ENCODE measurements at regions not wholly inside any gene's neighbourhood (a gene's known extent, or its start where the extent isn't known, plus 50 kb on each side); places are given as distances from the start of the nearest gene placed in this dataset.
"Not testable (repeated sequence)": the region's sequence is repeated elsewhere in the genome, so short reads cannot be mapped to it uniquely, and the experiment has no call there.

- H3K27ac ChIP-seq (ENCODE audit: low read length): no peak overlapping the region
- H3K9ac ChIP-seq (ENCODE audit: low read length in 2 of 2): no peak overlapping the region
- no peak overlapping the region for H3K4me3 ChIP-seq (ENCODE audit: low read length in 2 of 2)
- H3K9me3 ChIP-seq (ENCODE audit: control insufficient read depth in 2 of 2, low read length in 2 of 2): peaks cover 0 to 4% of the 10 kb centered on the region in 2 donors
- no peaks in the 10 kb centered on the region for H3K36me3 ChIP-seq (ENCODE audit: control insufficient read depth in 2 of 2, insufficient read depth in 2 of 2, low read length in 2 of 2)
- no peaks in the 10 kb centered on the region for H3K4me1 ChIP-seq (ENCODE audit: control insufficient read depth, insufficient read depth, low read length)
- H3K27me3 ChIP-seq (ENCODE audit: control insufficient read depth in 1 of 2, insufficient read depth in 2 of 2, low read length in 2 of 2): no peaks in the 10 kb centered on the region
Measured at GRCh38 chr7:19958309-19958896, 185.0 kb upstream of the TMEM196 start.

GRCh38 chr7:19957664-19958063 lies 184.2 kb upstream of the TMEM196 start:
- Histone ChIP-seq H3K9me3 (ENCODE audit: control insufficient read depth in 2 of 2, low read length in 2 of 2) (peaks cover 0 to 4% of the 10 kb centered on the region in 2 donors), H3K4me3 (ENCODE audit: low read length in 2 of 2) (no peak overlapping the region), H3K27me3 (ENCODE audit: control insufficient read depth in 1 of 2, insufficient read depth in 2 of 2, low read length in 2 of 2) (no peaks in the 10 kb centered on the region), H3K9ac (ENCODE audit: low read length in 2 of 2) (no peak overlapping the region), H3K4me1 (ENCODE audit: control insufficient read depth, insufficient read depth, low read length) (no peaks in the 10 kb centered on the region), H3K36me3 (ENCODE audit: control insufficient read depth in 2 of 2, insufficient read depth in 2 of 2, low read length in 2 of 2) (no peaks in the 10 kb centered on the region), H3K27ac (ENCODE audit: low read length) (no peak overlapping the region)

GRCh38 chr7:19954166-19954565 lies 180.7 kb upstream of the TMEM196 start:
- H3K36me3 ChIP-seq (ENCODE audit: control insufficient read depth in 2 of 2, insufficient read depth in 2 of 2, low read length in 2 of 2); H3K9ac ChIP-seq (ENCODE audit: low read length in 2 of 2); H3K4me1 ChIP-seq (ENCODE audit: control insufficient read depth, insufficient read depth, low read length); H3K9me3 ChIP-seq (ENCODE audit: control insufficient read depth in 2 of 2, low read length in 2 of 2); H3K27me3 ChIP-seq (ENCODE audit: control insufficient read depth in 1 of 2, insufficient read depth in 2 of 2, low read length in 2 of 2); H3K4me3 ChIP-seq (ENCODE audit: low read length in 2 of 2); H3K27ac ChIP-seq (ENCODE audit: low read length): not testable (repeated sequence)

GRCh38 chr7:19953411-19953810 lies 180.0 kb upstream of the TMEM196 start:
- not testable (repeated sequence) for H3K4me3 ChIP-seq (ENCODE audit: low read length in 2 of 2); H3K27me3 ChIP-seq (ENCODE audit: control insufficient read depth in 1 of 2, insufficient read depth in 2 of 2, low read length in 2 of 2); H3K36me3 ChIP-seq (ENCODE audit: control insufficient read depth in 2 of 2, insufficient read depth in 2 of 2, low read length in 2 of 2); H3K27ac ChIP-seq (ENCODE audit: low read length); H3K4me1 ChIP-seq (ENCODE audit: control insufficient read depth, insufficient read depth, low read length); H3K9ac ChIP-seq (ENCODE audit: low read length in 2 of 2); H3K9me3 ChIP-seq (ENCODE audit: control insufficient read depth in 2 of 2, low read length in 2 of 2)

- no peaks in the 10 kb centered on the region for H3K9me3 ChIP-seq (ENCODE audit: control insufficient read depth in 2 of 2, low read length in 2 of 2)
- no peak overlapping the region for H3K9ac ChIP-seq (ENCODE audit: low read length in 2 of 2)
- H3K4me1 ChIP-seq (ENCODE audit: control insufficient read depth, insufficient read depth, low read length): no peaks in the 10 kb centered on the region
- H3K27me3 ChIP-seq (ENCODE audit: control insufficient read depth in 1 of 2, insufficient read depth in 2 of 2, low read length in 2 of 2): no peaks in the 10 kb centered on the region
- no peaks in the 10 kb centered on the region for H3K36me3 ChIP-seq (ENCODE audit: control insufficient read depth in 2 of 2, insufficient read depth in 2 of 2, low read length in 2 of 2)
- H3K27ac ChIP-seq (ENCODE audit: low read length): no peak overlapping the region
- H3K4me3 ChIP-seq (ENCODE audit: low read length in 2 of 2): no peak overlapping the region
Measured at GRCh38 chr7:19948160-19948559, 174.7 kb upstream of the TMEM196 start.

GRCh38 chr7:19944363-19945120 lies 171.1 kb upstream of the TMEM196 start:
- H3K27ac ChIP-seq (ENCODE audit: low read length): no peak overlapping the region
- no peak overlapping the region for H3K4me3 ChIP-seq (ENCODE audit: low read length in 2 of 2)
- no peaks in the 10 kb centered on the region for H3K36me3 ChIP-seq (ENCODE audit: control insufficient read depth in 2 of 2, insufficient read depth in 2 of 2, low read length in 2 of 2)
- no peak overlapping the region for H3K9ac ChIP-seq (ENCODE audit: low read length in 2 of 2)
- no peaks in the 10 kb centered on the region for H3K9me3 ChIP-seq (ENCODE audit: control insufficient read depth in 2 of 2, low read length in 2 of 2)
- H3K4me1 ChIP-seq (ENCODE audit: control insufficient read depth, insufficient read depth, low read length): no peaks in the 10 kb centered on the region
- no peaks in the 10 kb centered on the region for H3K27me3 ChIP-seq (ENCODE audit: control insufficient read depth in 1 of 2, insufficient read depth in 2 of 2, low read length in 2 of 2)

GRCh38 chr7:19939746-19940145 lies 166.3 kb upstream of the TMEM196 start:
- Histone ChIP-seq H3K9ac (ENCODE audit: low read length in 2 of 2) (no peak overlapping the region), H3K27me3 (ENCODE audit: control insufficient read depth in 1 of 2, insufficient read depth in 2 of 2, low read length in 2 of 2) (no peaks in the 10 kb centered on the region), H3K4me1 (ENCODE audit: control insufficient read depth, insufficient read depth, low read length) (no peaks in the 10 kb centered on the region), H3K4me3 (ENCODE audit: low read length in 2 of 2) (no peak overlapping the region), H3K36me3 (ENCODE audit: control insufficient read depth in 2 of 2, insufficient read depth in 2 of 2, low read length in 2 of 2) (no peaks in the 10 kb centered on the region), H3K27ac (ENCODE audit: low read length) (no peak overlapping the region), H3K9me3 (ENCODE audit: control insufficient read depth in 2 of 2, low read length in 2 of 2) (peaks cover 0 to 2% of the 10 kb centered on the region in 2 donors)

GRCh38 chr7:19932549-19933249 lies 159.3 kb upstream of the TMEM196 start:
- no peaks in the 10 kb centered on the region for H3K36me3 ChIP-seq (ENCODE audit: control insufficient read depth in 2 of 2, insufficient read depth in 2 of 2, low read length in 2 of 2)
- H3K27me3 ChIP-seq (ENCODE audit: control insufficient read depth in 1 of 2, insufficient read depth in 2 of 2, low read length in 2 of 2): no peaks in the 10 kb centered on the region
- H3K9me3 ChIP-seq (ENCODE audit: control insufficient read depth in 2 of 2, low read length in 2 of 2): peaks cover 0 to 2% of the 10 kb centered on the region in 2 donors
- H3K9ac ChIP-seq (ENCODE audit: low read length in 2 of 2): no peak overlapping the region
- no peak overlapping the region for H3K4me3 ChIP-seq (ENCODE audit: low read length in 2 of 2)
- H3K27ac ChIP-seq (ENCODE audit: low read length): no peak overlapping the region
- H3K4me1 ChIP-seq (ENCODE audit: control insufficient read depth, insufficient read depth, low read length): no peaks in the 10 kb centered on the region

GRCh38 chr7:19930851-19931250 lies 157.4 kb upstream of the TMEM196 start:
- Histone ChIP-seq H3K36me3 (ENCODE audit: control insufficient read depth in 2 of 2, insufficient read depth in 2 of 2, low read length in 2 of 2) (no peaks in the 10 kb centered on the region), H3K27me3 (ENCODE audit: control insufficient read depth in 1 of 2, insufficient read depth in 2 of 2, low read length in 2 of 2) (no peaks in the 10 kb centered on the region), H3K9ac (ENCODE audit: low read length in 2 of 2) (no peak overlapping the region), H3K9me3 (ENCODE audit: control insufficient read depth in 2 of 2, low read length in 2 of 2) (no peaks in the 10 kb centered on the region), H3K4me1 (ENCODE audit: control insufficient read depth, insufficient read depth, low read length) (no peaks in the 10 kb centered on the region), H3K4me3 (ENCODE audit: low read length in 2 of 2) (no peak overlapping the region), H3K27ac (ENCODE audit: low read length) (no peak overlapping the region)

- Histone ChIP-seq H3K9me3 (ENCODE audit: control insufficient read depth in 2 of 2, low read length in 2 of 2) (no peaks in the 10 kb centered on the region), H3K27ac (ENCODE audit: low read length) (no peak overlapping the region), H3K9ac (ENCODE audit: low read length in 2 of 2) (no peak overlapping the region), H3K36me3 (ENCODE audit: control insufficient read depth in 2 of 2, insufficient read depth in 2 of 2, low read length in 2 of 2) (no peaks in the 10 kb centered on the region), H3K4me1 (ENCODE audit: control insufficient read depth, insufficient read depth, low read length) (no peaks in the 10 kb centered on the region), H3K27me3 (ENCODE audit: control insufficient read depth in 1 of 2, insufficient read depth in 2 of 2, low read length in 2 of 2) (no peaks in the 10 kb centered on the region), H3K4me3 (ENCODE audit: low read length in 2 of 2) (no peak overlapping the region)
Measured at GRCh38 chr7:19930051-19930450, 156.6 kb upstream of the TMEM196 start.

GRCh38 chr7:19928247-19928646 lies 154.8 kb upstream of the TMEM196 start:
- no peak overlapping the region for H3K4me3 ChIP-seq (ENCODE audit: low read length in 2 of 2)
- no peaks in the 10 kb centered on the region for H3K27me3 ChIP-seq (ENCODE audit: control insufficient read depth in 1 of 2, insufficient read depth in 2 of 2, low read length in 2 of 2)
- no peaks in the 10 kb centered on the region for H3K36me3 ChIP-seq (ENCODE audit: control insufficient read depth in 2 of 2, insufficient read depth in 2 of 2, low read length in 2 of 2)
- no peak overlapping the region for H3K9ac ChIP-seq (ENCODE audit: low read length in 2 of 2)
- no peak overlapping the region for H3K27ac ChIP-seq (ENCODE audit: low read length)
- H3K9me3 ChIP-seq (ENCODE audit: control insufficient read depth in 2 of 2, low read length in 2 of 2): no peaks in the 10 kb centered on the region
- H3K4me1 ChIP-seq (ENCODE audit: control insufficient read depth, insufficient read depth, low read length): no peaks in the 10 kb centered on the region
